GM19351 (cell line): ENCODE measurements at regions not wholly inside any gene's neighbourhood (a gene's known extent, or its start where the extent isn't known, plus 50 kb on each side); places are given as distances from the start of the nearest gene placed in this dataset.
A peak's percentile ranks its signal among the peaks of the same experiment; 100 is the strongest.

Source experiments
- ATAC-seq: cut with Tn5 transposase; IDR thresholded peaks from one replicate; pipeline ENCODE4 v1.9.1; 2021; ENCODE audit warnings: mild to moderate bottlenecking, moderate library complexity; ENCODE audit not compliant: unreplicated experiment

- no peak for ATAC-seq
These were observed 184.2 kb downstream of the NSG2 start for GRCh38 chr5:174229514-174230370.

- no peak for ATAC-seq
These were observed 186.5 kb downstream of the NSG2 start for GRCh38 chr5:174231956-174232487.

DNA sequence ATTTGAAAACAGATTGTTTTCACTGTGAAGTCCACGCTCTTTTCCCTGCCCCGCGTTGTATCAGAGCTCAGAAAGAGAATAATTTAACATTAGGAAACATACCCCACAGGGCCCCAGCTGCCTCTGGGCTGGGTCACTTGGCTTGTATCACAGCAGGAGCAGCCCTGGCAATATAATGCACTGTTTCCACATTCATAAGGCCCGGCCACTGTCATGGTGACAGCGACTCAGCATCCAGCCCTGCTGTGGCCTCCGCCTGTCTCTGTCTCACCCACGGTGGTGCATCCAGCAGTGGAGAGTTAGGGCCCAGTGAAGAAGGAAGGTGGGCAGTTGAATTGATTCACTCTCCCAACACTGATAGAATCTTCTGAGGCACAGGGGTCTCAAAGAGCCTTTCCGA is 188.9 kb downstream of the NSG2 start:
- no peak for ATAC-seq

- no peak for ATAC-seq
These were observed 189.9 kb downstream of the NSG2 start for GRCh38 chr5:174235221-174236011.

DNA sequence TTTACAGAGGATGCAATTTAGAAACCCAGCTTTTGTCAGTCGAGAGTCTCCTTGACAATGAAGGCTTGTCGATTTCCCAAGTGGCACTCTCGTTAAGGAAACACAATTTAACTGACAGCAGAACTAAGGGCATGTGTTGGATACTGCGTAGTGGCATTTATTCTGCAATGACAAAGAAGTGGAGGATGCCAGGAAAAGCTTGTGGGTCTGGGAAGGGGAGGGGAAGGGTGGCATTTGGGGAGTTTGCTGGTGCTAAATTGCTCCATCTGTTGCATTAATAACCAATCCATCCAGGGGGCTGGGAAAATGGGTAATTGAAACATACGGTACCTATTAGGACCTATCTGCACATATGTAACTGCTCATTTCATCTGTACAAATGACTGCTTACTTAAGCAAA is 190.6 kb downstream of the NSG2 start:
- no peak for ATAC-seq

DNA sequence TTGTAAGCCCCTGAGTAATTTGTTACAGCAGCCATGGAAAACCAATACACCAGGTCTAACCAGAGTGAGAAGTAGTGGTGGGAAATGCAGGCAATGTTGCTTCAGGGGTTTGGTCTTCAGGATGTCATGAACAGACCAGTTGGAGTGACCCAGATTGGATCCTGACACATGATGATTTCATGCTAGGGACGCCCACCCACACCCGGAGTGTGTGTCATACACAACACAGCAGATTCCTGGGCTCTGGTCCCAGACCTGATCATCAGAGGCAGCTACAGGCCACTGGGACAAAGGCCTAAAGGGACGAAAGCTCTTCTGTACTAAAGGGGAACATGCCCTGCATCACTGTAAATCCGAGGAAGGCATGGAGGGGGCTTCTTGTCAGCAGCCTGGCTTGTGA is 194.2 kb downstream of the NSG2 start:
- no peak for ATAC-seq

- no peak for ATAC-seq
These were observed 197.1 kb downstream of the NSG2 start for GRCh38 chr5:174242573-174242972.

- ATAC-seq = no peak
These were observed 198.4 kb downstream of the NSG2 start for GRCh38 chr5:174243904-174244303.

GRCh38 chr5:174245516-174246075 is 200.1 kb downstream of the NSG2 start:
- no peak for ATAC-seq

DNA sequence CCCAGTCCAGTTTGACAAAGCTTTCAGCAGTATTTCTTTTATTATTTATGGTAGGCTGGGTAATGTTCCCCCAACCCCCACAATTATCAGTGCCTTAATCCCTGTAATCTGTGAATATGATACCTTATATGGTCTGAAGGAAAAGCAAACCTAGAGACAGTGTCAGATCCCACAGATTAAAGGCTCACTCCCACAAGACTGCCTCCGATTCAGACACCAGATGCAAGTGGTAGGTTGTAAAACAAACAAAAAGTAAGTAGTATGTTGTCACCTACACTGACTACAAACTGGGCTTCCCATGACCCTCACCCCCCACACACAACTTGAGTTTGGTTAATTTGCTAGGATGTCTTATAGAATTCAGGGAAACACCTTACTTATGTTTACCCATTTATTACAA is 201.2 kb downstream of the NSG2 start:
- no peak for ATAC-seq

DNA sequence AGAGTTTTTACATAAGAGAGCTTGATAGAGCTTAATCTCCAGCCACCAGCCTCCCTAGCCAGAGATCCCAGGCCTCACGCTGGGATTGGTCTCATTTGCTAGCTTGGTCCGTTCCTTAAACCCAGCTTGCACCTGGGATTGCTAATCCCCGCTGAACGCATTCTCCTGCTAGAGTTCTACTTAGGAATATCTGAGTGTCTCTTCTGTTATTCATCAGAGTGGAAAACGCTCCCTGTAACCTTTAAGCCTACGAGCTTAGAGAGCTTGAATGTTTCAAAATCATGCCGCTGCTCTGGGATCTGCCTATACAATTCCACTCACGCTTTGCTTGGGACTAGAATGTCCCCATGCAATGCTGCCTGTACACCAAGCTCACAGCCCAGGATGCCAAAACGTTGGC is 201.8 kb downstream of the NSG2 start:
- no peak for ATAC-seq

GRCh38 chr5:174251305-174252000 is 205.9 kb downstream of the NSG2 start:
- no peak for ATAC-seq

GRCh38 chr5:174252121-174252520 is 206.6 kb downstream of the NSG2 start:
- no peak for ATAC-seq

DNA sequence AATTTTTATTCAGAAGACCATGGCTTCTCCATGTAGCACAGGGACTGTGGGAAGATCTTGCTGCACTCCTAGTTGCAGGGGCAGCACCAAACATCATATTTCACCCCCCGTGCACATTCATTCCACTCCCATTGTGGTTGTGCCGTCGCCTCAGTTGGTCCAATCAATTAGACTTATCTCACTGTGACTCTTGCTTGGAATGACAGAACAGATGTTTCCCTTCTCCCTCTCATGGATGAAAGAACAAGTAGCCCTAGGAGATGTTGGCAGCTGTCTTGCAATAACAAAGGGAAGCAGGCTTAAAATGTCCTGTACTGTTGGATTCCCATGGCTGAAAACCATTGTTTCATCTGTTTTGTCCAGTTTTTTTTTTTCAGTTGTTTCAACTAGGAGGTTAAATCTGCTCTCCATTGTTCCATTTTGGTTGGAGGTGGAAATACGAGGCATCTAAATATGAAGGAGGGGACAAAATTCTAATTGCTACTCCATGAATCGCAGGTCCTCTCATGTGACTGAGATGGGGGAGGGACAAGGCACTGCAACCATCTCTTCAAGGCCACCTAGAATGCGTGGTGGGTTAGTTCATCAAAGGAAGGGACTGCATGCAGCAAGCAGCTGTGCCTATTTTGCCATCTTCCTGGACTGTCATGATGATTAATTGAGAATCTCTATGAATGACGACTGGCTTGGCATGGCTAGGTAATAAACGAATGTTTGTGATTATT is 214.4 kb downstream of the NSG2 start:
- ATAC-seq = no peak

DNA sequence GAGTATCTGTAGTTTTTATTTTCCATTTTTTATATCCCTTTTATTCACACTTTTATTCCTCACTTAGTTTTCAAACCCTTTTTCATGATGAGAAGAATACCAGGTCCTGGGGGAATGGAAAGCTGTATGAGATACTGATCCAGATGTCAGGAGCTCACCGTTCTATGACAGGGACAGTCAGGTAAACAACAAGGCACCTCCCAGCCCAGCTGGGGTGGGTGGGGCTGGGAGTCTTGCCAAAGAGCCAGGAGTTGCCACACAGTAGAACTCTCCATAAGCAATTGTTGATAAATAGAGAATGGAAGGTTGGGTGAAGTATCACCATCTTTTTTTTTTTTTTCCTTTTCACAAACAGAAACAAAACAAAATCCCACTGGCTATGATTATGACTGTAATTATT is 225.8 kb downstream of the NSG2 start:
- ATAC-seq = no peak

DNA sequence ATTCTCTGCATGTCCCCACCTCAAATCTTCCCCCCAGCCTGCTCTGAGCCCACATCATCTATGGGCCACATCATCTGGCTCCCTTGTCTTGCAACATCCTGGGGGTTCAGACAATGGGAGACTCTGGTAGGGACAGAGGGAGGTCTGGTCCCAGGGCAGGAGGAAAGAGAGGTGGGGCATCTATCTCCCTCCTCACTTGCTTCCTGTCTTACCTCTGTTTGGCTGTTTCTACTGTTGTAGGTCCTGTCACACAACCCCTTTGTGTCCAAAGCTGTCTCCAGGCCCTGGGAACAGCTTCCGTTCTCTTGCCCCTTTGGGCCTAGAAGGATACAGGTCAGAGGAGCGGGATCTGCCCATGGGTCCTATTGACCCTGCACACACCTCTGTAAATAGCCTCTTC is 227.2 kb downstream of the NSG2 start:
- ATAC-seq = peak; percentile 6

DNA sequence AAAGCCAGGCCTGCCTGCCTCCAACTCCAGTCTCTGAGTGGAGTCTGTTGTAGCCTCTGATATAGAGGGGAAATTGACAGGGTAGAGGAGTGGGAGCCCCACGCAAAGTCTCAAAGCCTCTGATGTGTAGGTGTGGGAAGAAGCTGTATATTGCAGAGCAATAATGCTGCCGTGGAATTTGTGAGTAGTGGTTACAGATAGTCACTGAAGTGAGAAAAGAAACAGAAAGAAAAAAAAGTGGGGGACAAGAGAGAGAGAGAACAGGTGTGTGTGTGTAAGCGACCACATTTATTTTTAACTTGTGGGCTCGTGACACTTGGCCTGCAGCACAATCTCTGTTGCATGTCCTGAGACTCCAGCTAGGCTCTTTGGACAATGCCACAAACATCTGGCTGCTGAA is 227.8 kb downstream of the NSG2 start:
- peak; percentile 91 for ATAC-seq

- ATAC-seq = no peak
These were observed 230.5 kb downstream of the NSG2 start for GRCh38 chr5:174275959-174276358.

DNA sequence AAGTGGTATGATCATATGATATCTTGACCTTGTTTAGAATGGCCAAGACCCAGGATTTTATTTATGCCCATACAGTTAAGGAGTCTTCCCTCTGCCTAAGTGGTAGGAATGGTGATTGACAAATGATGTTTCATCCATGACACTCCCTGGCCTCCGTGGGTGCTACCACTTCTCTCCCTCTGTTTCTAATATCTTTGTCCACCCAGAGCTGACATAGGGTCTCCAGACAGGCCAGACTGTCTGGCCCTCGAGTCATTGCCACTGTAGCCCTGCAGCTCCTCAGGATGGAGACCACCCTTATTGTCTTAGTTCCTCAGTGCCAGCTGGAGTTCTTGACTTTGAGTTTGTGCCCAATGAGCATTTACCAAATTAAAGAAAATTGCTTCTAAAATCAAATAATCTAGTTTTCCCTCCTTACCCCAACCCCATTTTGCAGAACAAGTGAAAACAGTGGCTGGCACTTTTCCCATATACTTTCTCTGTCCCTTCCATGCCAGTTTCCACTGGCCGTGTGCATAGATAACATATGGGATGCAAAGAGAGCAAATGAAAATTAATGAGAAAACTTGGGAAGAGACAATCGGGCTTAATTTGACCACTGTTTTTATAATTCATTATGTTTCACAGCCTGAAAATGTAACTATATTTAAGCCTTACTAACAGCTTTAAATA is 235.7 kb downstream of the NSG2 start:
- ATAC-seq = no peak

DNA sequence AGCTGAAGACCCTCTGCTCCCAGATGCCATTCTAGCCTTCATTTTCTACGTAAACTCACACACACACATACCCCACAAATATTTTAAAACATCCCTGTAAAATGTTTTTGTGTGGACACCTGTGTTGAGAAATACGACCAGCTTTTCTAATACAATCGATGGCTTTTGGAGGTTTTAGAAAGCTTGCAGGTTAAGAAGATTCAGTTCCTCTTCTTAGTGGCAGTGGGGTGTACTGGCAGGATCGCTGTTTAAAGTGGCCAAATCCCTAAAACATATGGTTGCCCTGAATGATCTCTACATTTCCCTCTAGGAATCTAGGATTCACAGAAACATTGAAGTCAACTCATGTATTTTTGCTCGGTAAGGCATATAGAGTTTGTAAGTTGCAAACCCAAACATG is 236.3 kb downstream of the NSG2 start:
- ATAC-seq = peak; percentile 62
